Neuron (in vitro differentiated cells): ENCODE measurements at regions not wholly inside any gene's neighbourhood (a gene's known extent, or its start where the extent isn't known, plus 50 kb on each side); places are given as distances from the start of the nearest gene placed in this dataset.

Experiments used
- H2AFZ ChIP-seq: one replicate; pipeline ENCODE4 v1.6.1; 2013; ENCODE audit warnings: low read depth, mild to moderate bottlenecking, inconsistent platforms, low read length, moderate library complexity
- H3K27me3 ChIP-seq: one replicate; pipeline ENCODE4 v1.6.1; 2013; ENCODE audit warnings: low read length; ENCODE audit not compliant: insufficient read depth
- H3K36me3 ChIP-seq: one replicate; pipeline ENCODE4 v1.6.1; 2013; ENCODE audit warnings: low read length; ENCODE audit not compliant: insufficient read depth
- H3K4me1 ChIP-seq: one replicate; pipeline ENCODE4 v1.6.1; 2013; ENCODE audit warnings: low read length; ENCODE audit not compliant: insufficient read depth
- H3K4me3 ChIP-seq: 2 replicates; pipeline ENCODE4 v1.5.1; 2013; ENCODE audit warnings: mild to moderate bottlenecking, low read length, moderate library complexity
- H3K9me3 ChIP-seq: one replicate; pipeline ENCODE4 v1.6.1; 2013; ENCODE audit warnings: low read length

DNA sequence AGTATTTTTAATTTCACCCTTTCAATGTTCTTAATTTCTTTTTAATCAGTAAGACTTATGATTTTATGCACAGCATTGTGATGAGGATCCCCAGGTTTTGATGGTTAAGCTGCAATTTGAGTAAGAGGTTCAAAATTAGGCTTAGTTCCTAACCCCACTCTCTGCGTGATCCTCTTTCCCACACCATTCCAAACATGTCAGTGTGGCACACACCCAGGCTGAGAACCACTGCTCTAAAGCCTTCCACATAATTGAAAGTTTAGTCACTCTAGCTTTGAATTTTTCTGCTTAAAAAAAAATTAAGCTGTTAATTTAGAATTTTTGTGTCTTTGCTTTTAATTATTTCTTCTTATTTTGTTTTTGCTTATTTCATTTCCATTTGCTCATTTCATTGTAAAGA lies 68.8 kb upstream of the SLC7A11 start:
- Histone ChIP-seq H3K27me3 (no peaks in the 10 kb centered on the region), H2AFZ (no peak overlapping the region), H3K36me3 (no peaks in the 10 kb centered on the region), H3K4me1 (peaks cover 4% of the 10 kb centered on the region), H3K9me3 (no peaks in the 10 kb centered on the region), H3K4me3 (no peak overlapping the region)

DNA sequence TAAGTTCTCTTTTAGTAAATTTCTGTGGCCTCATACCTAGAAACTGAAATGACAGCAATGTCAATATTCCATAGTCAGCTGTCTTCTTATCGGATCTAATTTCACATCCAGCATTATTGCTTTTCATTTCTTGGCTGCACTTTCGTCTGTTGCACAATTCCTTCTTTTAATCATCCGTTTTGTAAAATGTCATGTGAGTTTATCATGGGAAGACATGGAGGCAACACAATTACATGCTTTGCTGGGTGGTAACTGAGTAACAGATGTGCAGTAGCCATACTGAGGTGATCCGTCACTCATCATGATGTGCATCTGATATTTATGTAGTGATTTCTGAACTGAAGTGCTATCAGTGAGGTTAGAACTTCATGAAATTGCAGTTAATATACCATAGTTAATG lies 68.3 kb upstream of the SLC7A11 start:
- H3K27me3 ChIP-seq, result no peaks in the 10 kb centered on the region
- peaks cover 4% of the 10 kb centered on the region for H3K4me1 ChIP-seq
- no peaks in the 10 kb centered on the region for H3K36me3 ChIP-seq
- no peak overlapping the region for H3K4me3 ChIP-seq
- H2AFZ ChIP-seq, result no peak overlapping the region
- H3K9me3 ChIP-seq, result no peaks in the 10 kb centered on the region

DNA sequence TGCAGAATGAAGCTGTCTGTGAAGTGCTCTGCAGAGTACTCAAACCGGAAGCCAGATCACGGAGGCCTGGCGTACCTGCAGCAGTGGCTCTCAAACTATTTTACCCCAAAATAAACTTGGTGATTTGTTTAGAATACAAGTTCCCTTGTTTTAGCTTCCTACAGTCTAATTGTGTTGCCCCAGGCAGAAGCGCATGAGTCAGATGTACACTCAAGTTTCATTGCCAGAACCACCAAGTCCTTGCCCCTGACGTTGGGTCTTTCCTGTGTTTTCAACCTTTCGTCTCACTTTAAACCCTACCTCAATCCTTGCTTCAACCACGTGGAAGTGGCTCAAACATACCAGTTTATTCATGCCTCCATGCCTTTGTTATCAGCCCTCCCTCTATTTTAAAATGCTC lies 66.2 kb upstream of the SLC7A11 start:
- no peaks in the 10 kb centered on the region for H3K9me3 ChIP-seq
- H3K36me3 ChIP-seq, result no peaks in the 10 kb centered on the region
- H3K4me3 ChIP-seq, result no peak overlapping the region
- no peak overlapping the region for H2AFZ ChIP-seq
- no peaks in the 10 kb centered on the region for H3K27me3 ChIP-seq
- peaks cover 4% of the 10 kb centered on the region for H3K4me1 ChIP-seq

DNA sequence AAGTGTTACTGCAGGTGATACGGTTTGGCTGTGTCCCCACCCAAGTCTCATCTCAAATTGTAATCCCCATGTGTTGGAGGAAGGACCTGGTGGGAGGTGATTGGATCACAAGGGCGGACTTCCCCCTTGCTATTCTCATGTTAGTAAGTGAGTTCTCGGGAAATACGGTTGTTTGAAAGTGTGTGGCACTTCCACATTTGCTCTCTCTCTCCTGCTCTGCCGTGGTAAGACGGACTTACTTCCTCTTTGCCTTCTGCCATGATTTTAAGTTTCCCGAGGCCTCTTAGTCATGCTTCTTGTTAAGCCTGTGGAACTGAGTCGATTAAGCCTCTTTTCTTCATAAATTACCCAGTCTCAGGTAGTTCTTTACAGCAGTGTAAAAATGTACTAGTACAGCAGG lies 65.2 kb upstream of the SLC7A11 start:
- Histone ChIP-seq H3K4me1 (peaks cover 4% of the 10 kb centered on the region), H3K4me3 (no peak overlapping the region), H3K36me3 (no peaks in the 10 kb centered on the region), H3K27me3 (no peaks in the 10 kb centered on the region), H2AFZ (no peak overlapping the region), H3K9me3 (no peaks in the 10 kb centered on the region)

DNA sequence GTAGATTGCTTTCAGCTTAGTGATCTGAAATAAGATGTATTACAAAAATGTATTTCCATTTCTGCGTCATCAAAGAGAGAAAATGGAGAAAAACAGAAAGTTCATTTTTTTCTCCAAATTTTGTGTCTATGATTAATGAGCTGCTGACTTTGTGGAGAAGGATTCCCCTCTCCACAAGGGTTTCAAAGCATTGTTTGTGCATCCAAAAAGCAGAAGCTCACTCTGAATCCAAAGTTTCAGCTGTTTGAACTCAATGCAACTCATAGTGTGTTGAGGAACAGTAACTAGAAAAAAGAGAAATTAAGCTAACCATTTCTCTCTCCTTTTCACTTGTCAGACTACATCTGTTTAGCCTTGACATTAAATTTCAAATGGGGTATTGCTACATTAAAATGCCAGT lies 62.9 kb upstream of the SLC7A11 start:
- Histone ChIP-seq H3K36me3 (no peaks in the 10 kb centered on the region), H3K4me3 (no peak overlapping the region), H2AFZ (no peak overlapping the region), H3K4me1 (no peaks in the 10 kb centered on the region), H3K9me3 (no peaks in the 10 kb centered on the region), H3K27me3 (no peaks in the 10 kb centered on the region)

DNA sequence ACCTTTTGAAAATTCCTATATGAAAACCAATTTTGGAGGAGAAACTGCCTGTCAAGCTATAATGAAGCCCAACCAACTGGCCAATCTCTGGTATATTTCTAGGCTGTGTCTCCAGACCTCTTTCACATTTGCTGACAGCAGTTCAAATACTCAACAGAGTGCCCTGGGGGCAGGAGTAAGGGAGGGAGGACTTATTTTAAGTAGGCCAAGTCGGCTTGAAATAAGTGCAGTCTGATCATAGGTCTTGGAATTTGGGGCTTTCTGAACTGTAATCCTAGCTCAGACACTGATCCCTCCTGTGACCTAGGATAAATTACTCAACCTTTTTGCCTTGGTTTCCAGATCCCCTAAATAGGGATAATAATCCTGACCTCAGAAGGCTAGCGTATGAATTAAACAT lies 59.4 kb upstream of the SLC7A11 start:
- no peaks in the 10 kb centered on the region for H3K4me1 ChIP-seq
- H3K27me3 ChIP-seq, result no peaks in the 10 kb centered on the region
- no peaks in the 10 kb centered on the region for H3K9me3 ChIP-seq
- H3K36me3 ChIP-seq, result no peaks in the 10 kb centered on the region
- no peak overlapping the region for H3K4me3 ChIP-seq
- H2AFZ ChIP-seq, result no peak overlapping the region

DNA sequence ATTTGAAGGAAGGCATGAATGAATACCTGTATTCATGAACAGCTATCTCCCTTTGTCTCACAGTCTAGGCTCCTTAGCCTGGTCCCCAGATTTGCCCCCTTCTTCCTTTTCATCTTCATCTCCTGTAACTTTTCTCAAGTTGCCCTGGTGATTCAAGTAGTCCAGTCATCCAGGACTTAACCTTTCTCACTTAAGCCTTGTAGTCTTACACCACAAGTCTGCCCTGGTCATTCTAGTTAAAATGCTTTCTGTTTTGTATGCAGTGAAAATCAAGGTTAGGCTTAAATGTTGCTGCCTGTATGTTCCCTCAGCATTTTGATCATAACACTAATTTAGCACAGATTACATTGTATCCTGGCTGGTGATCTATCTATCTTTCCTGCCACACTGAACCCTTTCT lies 58.5 kb upstream of the SLC7A11 start:
- H3K4me3 ChIP-seq, result no peak overlapping the region
- no peaks in the 10 kb centered on the region for H3K36me3 ChIP-seq
- H3K4me1 ChIP-seq, result no peaks in the 10 kb centered on the region
- no peaks in the 10 kb centered on the region for H3K27me3 ChIP-seq
- H2AFZ ChIP-seq, result no peak overlapping the region
- no peaks in the 10 kb centered on the region for H3K9me3 ChIP-seq

DNA sequence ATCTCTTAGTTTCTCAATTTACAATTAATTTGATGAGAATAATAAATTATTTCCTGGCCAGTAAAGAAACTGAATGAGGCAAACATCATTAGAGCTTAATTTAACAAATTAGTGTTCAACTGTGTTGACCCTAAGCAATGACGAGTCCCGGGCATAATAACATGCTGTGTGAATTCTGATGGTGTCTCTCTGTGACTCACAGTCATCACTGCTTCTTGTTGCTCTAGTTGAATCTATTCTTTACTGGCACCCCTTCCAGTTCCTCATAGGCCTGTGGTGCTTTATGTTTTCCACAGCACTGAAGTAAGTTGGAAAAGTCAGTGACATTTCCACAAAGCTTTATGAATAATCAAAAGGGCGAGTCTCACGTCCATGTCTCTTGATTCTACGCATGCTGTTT lies 57.7 kb upstream of the SLC7A11 start:
- Histone ChIP-seq H3K4me3 (no peak overlapping the region), H3K36me3 (no peaks in the 10 kb centered on the region), H3K4me1 (no peaks in the 10 kb centered on the region), H3K27me3 (no peaks in the 10 kb centered on the region), H2AFZ (no peak overlapping the region), H3K9me3 (no peaks in the 10 kb centered on the region)

DNA sequence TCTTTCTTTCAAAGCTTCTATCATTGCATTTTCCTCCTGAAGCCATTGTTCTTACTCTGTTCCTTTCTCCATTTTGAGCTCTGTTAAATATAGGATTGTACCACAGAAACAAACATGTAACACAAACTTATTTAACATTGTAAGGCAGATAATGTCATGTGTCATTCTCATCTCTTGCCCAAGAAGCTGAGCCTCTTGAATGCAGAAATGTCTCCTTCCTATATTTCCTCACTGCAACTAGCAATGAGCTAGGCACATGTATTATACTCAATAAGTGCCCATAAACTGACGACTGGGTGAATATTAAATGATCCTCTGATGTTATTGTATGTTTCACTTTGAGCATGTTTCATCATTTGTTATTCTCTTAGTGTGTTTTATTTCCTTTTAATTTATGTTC lies 56.7 kb upstream of the SLC7A11 start:
- H3K9me3 ChIP-seq, result no peaks in the 10 kb centered on the region

DNA sequence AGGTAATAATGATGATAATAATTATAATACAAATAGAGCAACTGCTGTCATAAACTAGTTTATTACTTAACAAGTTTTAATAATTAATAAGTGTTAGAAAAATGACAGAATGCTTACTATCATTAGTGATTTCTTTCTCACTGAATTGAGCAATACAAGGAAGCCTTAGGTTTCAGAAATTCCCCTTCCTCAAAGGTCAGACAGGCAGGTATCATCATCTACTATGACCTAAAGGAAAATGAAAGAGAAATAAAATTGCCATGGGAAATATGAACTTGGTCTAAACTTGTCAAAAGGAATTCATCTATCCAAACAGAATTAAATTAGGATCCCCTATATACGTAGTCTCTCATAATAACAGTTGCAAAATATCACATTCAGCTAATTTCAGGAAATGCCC lies 56.3 kb upstream of the SLC7A11 start:
- Histone ChIP-seq H3K27me3 (no peaks in the 10 kb centered on the region), H3K4me3 (no peak overlapping the region), H2AFZ (no peak overlapping the region), H3K4me1 (no peaks in the 10 kb centered on the region), H3K36me3 (no peaks in the 10 kb centered on the region), H3K9me3 (no peaks in the 10 kb centered on the region)

More for the DNA sequence above, 56.7 kb upstream of the SLC7A11 start:
- Histone ChIP-seq H3K4me1 (no peaks in the 10 kb centered on the region), H3K27me3 (no peaks in the 10 kb centered on the region), H3K36me3 (no peaks in the 10 kb centered on the region), H2AFZ (no peak overlapping the region), H3K4me3 (no peak overlapping the region)

DNA sequence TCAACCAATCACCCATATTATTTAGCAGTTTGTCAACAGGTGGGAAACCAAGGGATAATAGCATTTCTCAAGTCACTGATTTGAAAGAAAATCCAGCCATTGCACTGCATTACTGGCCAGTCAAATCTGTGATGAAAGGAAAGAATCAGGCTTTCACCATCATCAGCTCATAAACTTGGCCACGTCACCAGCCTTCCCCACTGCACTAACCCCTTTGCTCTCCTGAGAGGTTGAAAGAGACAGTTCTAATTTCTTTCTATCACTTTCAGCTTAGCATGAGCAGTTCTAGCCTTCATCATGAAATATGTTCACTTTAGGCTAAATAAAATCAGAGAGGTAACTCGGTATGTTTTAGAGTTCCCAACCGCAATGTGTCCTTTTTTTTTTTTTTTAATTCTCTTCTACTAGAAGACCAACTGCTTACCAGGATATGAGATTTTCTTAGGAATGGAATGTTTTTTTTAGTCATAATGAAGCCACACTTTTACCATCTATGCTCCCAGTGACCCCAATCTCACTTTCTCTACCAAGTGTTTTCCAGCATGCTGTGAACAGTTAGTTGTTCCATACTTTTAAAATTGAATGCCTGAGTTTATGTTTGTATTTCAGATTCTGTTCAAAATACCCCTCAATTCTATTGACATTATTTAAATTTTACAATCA lies 55.7 kb upstream of the SLC7A11 start:
- no peaks in the 10 kb centered on the region for H3K36me3 ChIP-seq
- H3K4me1 ChIP-seq, result no peaks in the 10 kb centered on the region
- no peak overlapping the region for H2AFZ ChIP-seq
- no peaks in the 10 kb centered on the region for H3K9me3 ChIP-seq
- H3K27me3 ChIP-seq, result no peaks in the 10 kb centered on the region
- no peak overlapping the region for H3K4me3 ChIP-seq

DNA sequence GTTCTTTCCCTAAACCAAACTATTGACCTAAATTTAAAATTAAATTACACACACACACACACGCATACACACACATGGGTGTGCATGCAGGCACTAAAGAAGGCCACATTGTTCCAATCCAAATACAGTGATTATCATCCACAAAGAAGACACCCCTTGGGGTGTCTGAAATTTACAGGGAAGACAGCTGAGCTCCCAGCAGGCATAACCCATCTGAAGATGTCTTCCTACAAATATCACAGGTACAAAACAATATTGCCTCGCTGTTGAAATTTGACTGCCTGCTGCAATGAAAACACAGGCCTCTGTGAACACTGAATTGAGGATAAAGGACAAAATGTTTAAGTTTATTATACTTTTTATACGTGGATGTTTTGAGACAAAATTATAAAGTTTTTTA lies 50.2 kb upstream of the SLC7A11 start:
- H3K27me3 ChIP-seq, result no peaks in the 10 kb centered on the region
- H3K9me3 ChIP-seq, result no peaks in the 10 kb centered on the region
- no peak overlapping the region for H3K4me3 ChIP-seq
- no peaks in the 10 kb centered on the region for H3K4me1 ChIP-seq
- no peaks in the 10 kb centered on the region for H3K36me3 ChIP-seq
- no peak overlapping the region for H2AFZ ChIP-seq
